GM18909 (cell line): ENCODE measurements at regions not wholly inside any gene's neighbourhood (a gene's known extent, or its start where the extent isn't known, plus 50 kb on each side); places are given as distances from the start of the nearest gene placed in this dataset.
"Not testable (repeated sequence)": the region's sequence is repeated elsewhere in the genome, so short reads cannot be mapped to it uniquely, and the experiment has no call there.

Source experiments
- ATAC-seq: cut with Tn5 transposase; IDR thresholded peaks from one replicate; pipeline ENCODE4 v1.9.1; 2021; ENCODE audit warnings: mild to moderate bottlenecking; ENCODE audit not compliant: unreplicated experiment, poor library complexity

- ATAC-seq = no peak
Observed at GRCh38 chr14:105933238-105933637, 406.9 kb downstream of the TMEM121 start.

- ATAC-seq = no peak
Observed at GRCh38 chr14:105935384-105935783, 409.0 kb downstream of the TMEM121 start.

- no peak for ATAC-seq
Observed at GRCh38 chr14:105937253-105938054, 411.1 kb downstream of the TMEM121 start.

GRCh38 chr14:105938055-105938863 lies 411.9 kb downstream of the TMEM121 start:
- ATAC-seq = no peak

GRCh38 chr14:105938959-105939358 lies 412.6 kb downstream of the TMEM121 start:
- ATAC-seq = no peak

GRCh38 chr14:105939810-105940508 lies 413.6 kb downstream of the TMEM121 start:
- no peak for ATAC-seq

GRCh38 chr14:105940534-105941225 lies 414.3 kb downstream of the TMEM121 start:
- ATAC-seq = no peak

- ATAC-seq = no peak
Observed at GRCh38 chr14:105941226-105942166, 415.1 kb downstream of the TMEM121 start.

GRCh38 chr14:105942725-105943124 lies 416.3 kb downstream of the TMEM121 start:
- ATAC-seq = not testable (repeated sequence)

- ATAC-seq = no peak
Observed at GRCh38 chr14:105943973-105944602, 417.7 kb downstream of the TMEM121 start.

GRCh38 chr14:105944632-105945610 lies 418.5 kb downstream of the TMEM121 start:
- peak; percentile 48 for ATAC-seq

- ATAC-seq = no peak
Observed at GRCh38 chr14:105945896-105946295, 419.5 kb downstream of the TMEM121 start.

- no peak for ATAC-seq
Observed at GRCh38 chr14:105947599-105947998, 421.2 kb downstream of the TMEM121 start.

GRCh38 chr14:105948955-105949354 lies 422.6 kb downstream of the TMEM121 start:
- ATAC-seq = not testable (repeated sequence)

GRCh38 chr14:105950364-105950892 lies 424.0 kb downstream of the TMEM121 start:
- not testable (repeated sequence) for ATAC-seq

- ATAC-seq = no peak
Observed at GRCh38 chr14:105951399-105951798, 425.0 kb downstream of the TMEM121 start.

GRCh38 chr14:105952222-105952621 lies 425.8 kb downstream of the TMEM121 start:
- no peak for ATAC-seq
